ENCODE measurements at regions not wholly inside any gene's neighbourhood (a gene's known extent, or its start where the extent isn't known, plus 50 kb on each side); places are given as distances from the start of the nearest gene placed in this dataset.

DNA sequence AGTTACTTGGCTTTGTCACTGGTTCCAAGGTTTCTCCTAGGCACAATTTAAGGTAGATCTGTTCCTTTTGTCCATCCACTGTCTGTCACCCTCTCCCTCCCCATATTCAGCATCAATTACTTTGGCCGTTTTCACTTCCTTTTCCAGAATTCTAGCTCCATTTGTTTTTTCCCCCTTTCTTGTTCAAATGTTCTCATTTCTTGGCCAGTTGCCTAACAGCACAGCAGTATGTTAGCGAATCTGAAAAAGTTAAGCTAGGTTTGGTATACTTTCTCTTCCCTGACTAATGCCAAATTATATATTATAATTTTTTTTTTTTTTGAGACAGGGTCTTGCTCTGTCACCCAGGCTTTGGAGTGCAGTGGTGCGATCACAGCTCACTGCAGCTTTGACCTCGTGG lies 409.1 kb upstream of the TEX13C start:
- no peaks in the 10 kb centered on the region for H3K27me3 ChIP-seq (ENCODE audit: insufficient read depth, low read length)
- H4K91ac ChIP-seq (ENCODE audit: insufficient read length, low read depth, low read length), result no peak overlapping the region
- H3K18ac ChIP-seq (ENCODE audit: insufficient read length, low read depth, low read length), result no peak overlapping the region
- H3K4ac ChIP-seq (ENCODE audit: low read depth, low read length), result no peak overlapping the region
- H3K56ac ChIP-seq (ENCODE audit: insufficient read length, low read depth, low read length), result no peak overlapping the region
- no peak overlapping the region for H2BK5ac ChIP-seq (ENCODE audit: insufficient read length, low read length)
- no peak overlapping the region for H3K27ac ChIP-seq (ENCODE audit: insufficient read length, low read depth, low read length)
- no peak overlapping the region for H2AK5ac ChIP-seq (ENCODE audit: insufficient read length, low read length)
- no peak overlapping the region for H4K5ac ChIP-seq (ENCODE audit: insufficient read length, low read depth, low read length)
- H4K20me1 ChIP-seq (ENCODE audit: control insufficient read depth, insufficient read depth, insufficient read length), result no peaks in the 10 kb centered on the region
- H3K9ac ChIP-seq (ENCODE audit: extremely low read depth, insufficient read length, low read length), result no peak overlapping the region
- H3K9me3 ChIP-seq (ENCODE audit: control insufficient read depth, low read depth, low read length), result no peaks in the 10 kb centered on the region
- H3K9me3 Mint-ChIP-seq, result peaks cover 4 to 8% of the 10 kb centered on the region in 2 experiments; a peak in 4 of 5 replicates
- no peak overlapping the region for H3K4me3 Mint-ChIP-seq
- no peak overlapping the region for H3K27ac Mint-ChIP-seq
- no peaks in the 10 kb centered on the region for H3K4me1 Mint-ChIP-seq
- H3K4me1 ChIP-seq (ENCODE audit: insufficient read depth, low read length), result no peaks in the 10 kb centered on the region
- H3K27me3 Mint-ChIP-seq (ENCODE audit: low read depth), result no peaks in the 10 kb centered on the region
- H2BK120ac ChIP-seq (ENCODE audit: low read depth, low read length, poor library complexity, severe bottlenecking), result no peak overlapping the region
- H3T11ph ChIP-seq (ENCODE audit: low read length), result no peak overlapping the region
- TF ChIP-seq, protein P1, sequence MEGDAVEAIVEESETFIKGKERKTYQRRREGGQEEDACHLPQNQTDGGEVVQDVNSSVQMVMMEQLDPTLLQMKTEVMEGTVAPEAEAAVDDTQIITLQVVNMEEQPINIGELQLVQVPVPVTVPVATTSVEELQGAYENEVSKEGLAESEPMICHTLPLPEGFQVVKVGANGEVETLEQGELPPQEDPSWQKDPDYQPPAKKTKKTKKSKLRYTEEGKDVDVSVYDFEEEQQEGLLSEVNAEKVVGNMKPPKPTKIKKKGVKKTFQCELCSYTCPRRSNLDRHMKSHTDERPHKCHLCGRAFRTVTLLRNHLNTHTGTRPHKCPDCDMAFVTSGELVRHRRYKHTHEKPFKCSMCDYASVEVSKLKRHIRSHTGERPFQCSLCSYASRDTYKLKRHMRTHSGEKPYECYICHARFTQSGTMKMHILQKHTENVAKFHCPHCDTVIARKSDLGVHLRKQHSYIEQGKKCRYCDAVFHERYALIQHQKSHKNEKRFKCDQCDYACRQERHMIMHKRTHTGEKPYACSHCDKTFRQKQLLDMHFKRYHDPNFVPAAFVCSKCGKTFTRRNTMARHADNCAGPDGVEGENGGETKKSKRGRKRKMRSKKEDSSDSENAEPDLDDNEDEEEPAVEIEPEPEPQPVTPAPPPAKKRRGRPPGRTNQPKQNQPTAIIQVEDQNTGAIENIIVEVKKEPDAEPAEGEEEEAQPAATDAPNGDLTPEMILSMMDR (conservative IDR thresholded peaks at IDR 0.05), result no peak
- no CpG with 5 or more reads among the region's 4 CpGs for WGBS (ENCODE audit: extremely low coverage, insufficient read length, low lambda C conversion rate)
- H2BK20ac ChIP-seq (ENCODE audit: low read depth, low read length, poor library complexity, severe bottlenecking), result no peak overlapping the region
- no peak overlapping the region for H3K14ac ChIP-seq (ENCODE audit: insufficient read depth, low read length)
- no peak overlapping the region for H2BK12ac ChIP-seq (ENCODE audit: insufficient read length, low read depth, low read length)
- no peaks in the 10 kb centered on the region for H3K36me3 Mint-ChIP-seq (ENCODE audit: insufficient read depth in 1 of 3, low read depth in 3 of 3)
- DNase-seq, result no peak
- H3K4me2 ChIP-seq (ENCODE audit: insufficient read depth, insufficient read length, low read length), result no peak overlapping the region
- no peak overlapping the region for H2AFZ ChIP-seq (ENCODE audit: low read length)
- H4K8ac ChIP-seq (replicated peaks; ENCODE audit: insufficient read length, low read depth, low read length), result no peak overlapping the region
- no peaks in the 10 kb centered on the region for H3K79me1 ChIP-seq (ENCODE audit: insufficient read depth, low read depth, low read length, poor library complexity, severe bottlenecking)
- no peak overlapping the region for H3K23ac ChIP-seq (ENCODE audit: insufficient read length, low read depth, low read length)
- no peaks in the 10 kb centered on the region for H3K23me2 ChIP-seq (ENCODE audit: insufficient read length, low read depth, low read length, poor library complexity, severe bottlenecking)
- H2BK15ac ChIP-seq (ENCODE audit: low read depth, low read length), result no peak overlapping the region
- H3K79me2 ChIP-seq (ENCODE audit: insufficient read depth, low read length), result no peaks in the 10 kb centered on the region
